Testis (tissue), 2 donors: ENCODE measurements at regions not wholly inside any gene's neighbourhood (a gene's known extent, or its start where the extent isn't known, plus 50 kb on each side); places are given as distances from the start of the nearest gene placed in this dataset.

Experiments used
- DNase-seq: peaks from one replicate; pipeline ENCODE4 v3.0.0-alpha.2; 2019
- H3K27ac ChIP-seq, 2 donors: fragments of 200-600 bp; sonication (generic); one replicate each; pipeline ENCODE4 v1.5.1; 2019
- H3K27me3 ChIP-seq: fragments of 200-600 bp; sonication (generic); one replicate; pipeline ENCODE4 v1.5.1; 2019
- H3K36me3 ChIP-seq: fragments of 200-600 bp; sonication (generic); one replicate; pipeline ENCODE4 v1.5.1; 2017; ENCODE audit warnings: low read depth; ENCODE audit errors: missing control alignments
- H3K4me1 ChIP-seq: fragments of 200-600 bp; sonication (generic); one replicate; pipeline ENCODE4 v1.5.1; 2019
- H3K4me3 ChIP-seq, 2 donors: fragments of 200-600 bp; sonication (generic); one replicate each; pipeline ENCODE4 v1.5.1; 2017 to 2019
- H3K9me3 ChIP-seq: fragments of 200-600 bp; sonication (generic); one replicate; pipeline ENCODE4 v1.5.1; 2017
- POLR2A ChIP-seq: fragments of 450-650 bp; IDR thresholded peaks from one replicate; pipeline ENCODE4 v1.6.1; 2017; ENCODE audit warnings: antibody characterized with exemption, mild to moderate bottlenecking, moderate library complexity
- WGBS, 2 donors: methylation state at CpG; one replicate each; pipeline ENCODE4 v1.1.5; 2018; 5-methylcytosine and 5-hydroxymethylcytosine counted together
- intact Hi-C: fragments of 100-400 bp; cut with DNase I; formaldehyde crosslinking; loops from one replicate; pipeline ENCODE4 v1.15.1; 2023; ENCODE audit warnings: low total_unique reads
- TF ChIP-seq, protein P1 (sequence below), 3 experiments: fragments of 450-650 bp in 2 of 3; fragments of 200-600 bp in 1 of 3; sonication (generic) in 1 of 3; IDR thresholded peaks; one replicate each; pipeline ENCODE4 v1.5.1; 2016 to 2019; ENCODE audit warnings: antibody characterized with exemption in 3 of 3, mild to moderate bottlenecking in 2 of 3, moderate library complexity in 1 of 3

DNA sequence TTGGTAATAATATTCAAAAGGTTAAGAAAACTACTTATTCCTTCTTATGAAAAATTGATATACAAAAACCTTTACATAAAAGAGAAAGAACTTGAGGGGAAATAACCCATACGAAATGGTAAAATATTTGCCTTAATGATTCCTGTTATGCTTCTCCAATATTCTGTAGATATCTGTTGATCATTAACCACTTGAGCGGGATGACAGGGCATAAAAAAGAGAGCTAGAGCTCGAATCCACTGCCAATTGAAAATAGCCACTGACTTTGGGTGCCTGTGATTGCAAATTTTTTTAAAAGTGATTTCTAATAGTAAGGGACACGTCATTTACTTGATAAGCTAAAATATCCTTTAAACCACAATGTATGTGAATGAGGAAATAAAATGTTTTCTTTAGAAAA, 188.1 kb downstream of the MOXD1 start:
- 87 to 95% methylated on average over 4 of the region's 4 CpGs for WGBS, 2 donors

DNA sequence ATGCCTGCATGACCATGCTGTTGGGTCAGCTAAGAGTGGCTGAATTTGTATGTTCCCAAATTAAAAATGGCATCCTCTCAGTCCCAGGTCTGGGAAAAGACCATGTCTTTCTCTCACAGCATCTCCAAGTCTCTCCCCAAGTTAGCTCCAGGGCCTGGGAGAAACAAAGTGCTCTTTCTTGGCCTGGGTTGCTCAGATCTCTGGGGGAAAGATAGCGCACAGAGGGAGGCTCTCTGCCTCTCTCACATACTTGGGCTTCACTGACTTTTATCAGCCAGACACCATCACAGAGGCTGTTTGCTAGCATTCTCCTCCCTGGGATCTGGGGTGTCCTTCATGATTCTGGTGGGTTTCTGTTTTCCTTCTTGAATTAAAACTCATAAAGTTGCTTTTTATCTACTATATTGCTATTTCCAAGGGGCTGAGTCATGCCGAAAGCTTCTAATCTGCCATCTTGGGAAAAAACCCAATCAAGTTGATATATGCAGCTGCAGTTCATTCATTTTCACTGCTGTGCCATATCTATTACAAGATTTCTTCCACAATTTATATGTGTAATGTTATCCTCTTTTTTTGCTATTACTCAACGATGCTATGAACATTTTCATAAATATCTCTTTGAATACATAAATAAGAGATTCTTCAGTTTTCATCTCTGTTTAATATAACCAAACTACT, 190.2 kb downstream of the MOXD1 start:
- TF ChIP-seq, protein P1, sequence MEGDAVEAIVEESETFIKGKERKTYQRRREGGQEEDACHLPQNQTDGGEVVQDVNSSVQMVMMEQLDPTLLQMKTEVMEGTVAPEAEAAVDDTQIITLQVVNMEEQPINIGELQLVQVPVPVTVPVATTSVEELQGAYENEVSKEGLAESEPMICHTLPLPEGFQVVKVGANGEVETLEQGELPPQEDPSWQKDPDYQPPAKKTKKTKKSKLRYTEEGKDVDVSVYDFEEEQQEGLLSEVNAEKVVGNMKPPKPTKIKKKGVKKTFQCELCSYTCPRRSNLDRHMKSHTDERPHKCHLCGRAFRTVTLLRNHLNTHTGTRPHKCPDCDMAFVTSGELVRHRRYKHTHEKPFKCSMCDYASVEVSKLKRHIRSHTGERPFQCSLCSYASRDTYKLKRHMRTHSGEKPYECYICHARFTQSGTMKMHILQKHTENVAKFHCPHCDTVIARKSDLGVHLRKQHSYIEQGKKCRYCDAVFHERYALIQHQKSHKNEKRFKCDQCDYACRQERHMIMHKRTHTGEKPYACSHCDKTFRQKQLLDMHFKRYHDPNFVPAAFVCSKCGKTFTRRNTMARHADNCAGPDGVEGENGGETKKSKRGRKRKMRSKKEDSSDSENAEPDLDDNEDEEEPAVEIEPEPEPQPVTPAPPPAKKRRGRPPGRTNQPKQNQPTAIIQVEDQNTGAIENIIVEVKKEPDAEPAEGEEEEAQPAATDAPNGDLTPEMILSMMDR (IDR thresholded peaks at IDR 0.05) = no peak
- no peak for TF ChIP-seq POLR2A
- Histone ChIP-seq H3K4me3 (no peak overlapping the region), H3K36me3 (no peaks in the 10 kb centered on the region), H3K27ac (no peak overlapping the region), H3K4me1 (no peaks in the 10 kb centered on the region), H3K9me3 (no peaks in the 10 kb centered on the region), H3K27me3 (no peaks in the 10 kb centered on the region)
- WGBS, 2 donors = 55 to 60% methylated on average over 3 of the region's 3 CpGs
- DNase-seq = no peak
- intact Hi-C loops = no loop called here

More for the DNA sequence above, 188.1 kb downstream of the MOXD1 start:
- Histone ChIP-seq H3K36me3 (no peaks in the 10 kb centered on the region), H3K4me3 (no peak overlapping the region), H3K27me3 (no peaks in the 10 kb centered on the region), H3K9me3 (no peaks in the 10 kb centered on the region), H3K4me1 (peaks cover 3% of the 10 kb centered on the region), H3K27ac (no peak overlapping the region)
- intact Hi-C loops = no loop called here
- DNase-seq = no peak
- TF ChIP-seq, protein P1 (IDR thresholded peaks at IDR 0.05) = no peak
- no peak for TF ChIP-seq POLR2A

DNA sequence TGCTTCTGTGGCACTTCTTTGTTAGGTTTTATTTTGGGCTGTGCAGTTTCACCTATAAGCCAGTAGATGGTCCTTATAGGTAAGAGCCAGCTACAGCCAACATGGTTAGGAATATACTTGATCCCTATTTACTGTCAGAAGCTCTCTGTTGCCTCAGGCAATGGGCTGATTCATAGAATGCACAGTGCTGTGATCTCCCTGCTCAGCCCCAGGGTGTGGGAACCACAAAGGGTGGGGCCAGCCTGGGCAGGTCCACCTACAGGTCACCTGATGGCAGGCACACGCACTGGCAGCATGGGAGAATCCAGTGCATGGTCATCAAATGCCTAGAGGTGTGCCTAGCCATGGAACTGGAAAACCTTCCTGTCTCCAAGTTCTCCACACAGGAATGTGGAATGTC, 191.9 kb downstream of the MOXD1 start:
- TF ChIP-seq, protein P1 (IDR thresholded peaks at IDR 0.05) = no peak
- WGBS, 2 donors = 100% methylated on average over 1 of the region's 1 CpG; no CpG with 5 or more reads in 1 of the 2 donors

GRCh38 chr6:132207991-132208390, 193.3 kb downstream of the MOXD1 start:
- Histone ChIP-seq H3K27me3 (no peaks in the 10 kb centered on the region), H3K36me3 (no peaks in the 10 kb centered on the region), H3K4me3 (no peak overlapping the region), H3K4me1 (no peaks in the 10 kb centered on the region), H3K9me3 (no peaks in the 10 kb centered on the region), H3K27ac (no peak overlapping the region)
- no peak for DNase-seq
- intact Hi-C loops = no loop called here
- WGBS, 2 donors = 92 to 97% methylated on average over 3 of the region's 3 CpGs
- TF ChIP-seq POLR2A = no peak
- TF ChIP-seq, protein P1 (IDR thresholded peaks at IDR 0.05) = no peak

More for the DNA sequence above, 191.9 kb downstream of the MOXD1 start:
- Histone ChIP-seq H3K36me3 (no peaks in the 10 kb centered on the region), H3K9me3 (no peaks in the 10 kb centered on the region), H3K4me1 (no peaks in the 10 kb centered on the region), H3K27ac (no peak overlapping the region), H3K27me3 (no peaks in the 10 kb centered on the region), H3K4me3 (no peak overlapping the region)
- DNase-seq = no peak
- intact Hi-C loops = no loop called here

GRCh38 chr6:132205946-132206345, 195.3 kb downstream of the MOXD1 start:
- H3K27me3 ChIP-seq = no peaks in the 10 kb centered on the region
- intact Hi-C loops = no loop called here
- H3K27ac ChIP-seq = no peak overlapping the region
- no peaks in the 10 kb centered on the region for H3K4me1 ChIP-seq
- DNase-seq = no peak
- TF ChIP-seq, protein P1 (IDR thresholded peaks at IDR 0.05) = no peak
- TF ChIP-seq POLR2A = no peak
- H3K9me3 ChIP-seq = no peaks in the 10 kb centered on the region
- H3K36me3 ChIP-seq = no peaks in the 10 kb centered on the region
- WGBS, 2 donors = 84 to 89% methylated on average over 1 of the region's 1 CpG
- no peak overlapping the region for H3K4me3 ChIP-seq
